HG02678 (cell line): ENCODE measurements at regions not wholly inside any gene's neighbourhood (a gene's known extent, or its start where the extent isn't known, plus 50 kb on each side); places are given as distances from the start of the nearest gene placed in this dataset.

ENCODE experiments used
- ATAC-seq: cut with Tn5 transposase; IDR thresholded peaks from one replicate; pipeline ENCODE4 v1.9.1; 2021; ENCODE audit warnings: mild to moderate bottlenecking, moderate library complexity; ENCODE audit not compliant: unreplicated experiment

DNA sequence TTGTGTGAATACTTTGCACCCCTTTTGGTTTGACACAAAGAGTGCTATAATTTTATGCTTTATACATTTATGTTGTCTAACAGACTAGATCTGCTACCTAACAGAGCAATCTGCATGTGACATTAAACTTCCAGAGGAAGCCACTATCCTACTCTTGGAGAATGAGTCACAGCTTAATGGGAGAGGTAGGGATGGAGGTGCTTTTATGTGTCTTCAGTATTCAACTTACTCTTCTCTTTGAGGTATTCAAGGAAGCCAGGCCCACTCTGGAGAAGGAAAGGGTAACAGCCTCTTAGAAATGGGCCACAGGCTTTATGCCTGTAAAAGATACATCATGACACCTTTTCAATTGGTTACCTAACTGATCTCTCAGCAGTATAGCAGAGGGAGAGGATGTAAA lies 85.8 kb upstream of the NEUROD1 start:
- ATAC-seq, result no peak

DNA sequence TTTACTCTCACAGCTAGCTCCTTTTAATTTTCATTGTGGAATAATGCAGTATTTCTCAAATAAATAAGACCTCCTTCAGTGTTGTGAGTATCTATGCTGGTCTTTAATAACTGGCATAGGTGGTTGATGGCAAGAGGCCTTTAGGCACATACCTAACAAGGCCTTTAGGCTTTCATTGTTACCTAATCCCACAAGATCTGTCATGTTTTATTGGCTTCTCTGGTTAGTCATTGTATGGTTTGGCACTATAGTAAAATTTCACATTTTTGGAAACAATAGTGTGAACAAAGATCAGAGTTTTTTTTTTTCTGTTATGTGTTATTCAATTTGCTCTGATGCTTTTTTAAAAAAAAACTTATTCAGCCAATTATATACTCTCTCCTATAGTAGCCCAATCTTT lies 89.8 kb upstream of the NEUROD1 start:
- ATAC-seq, result no peak

DNA sequence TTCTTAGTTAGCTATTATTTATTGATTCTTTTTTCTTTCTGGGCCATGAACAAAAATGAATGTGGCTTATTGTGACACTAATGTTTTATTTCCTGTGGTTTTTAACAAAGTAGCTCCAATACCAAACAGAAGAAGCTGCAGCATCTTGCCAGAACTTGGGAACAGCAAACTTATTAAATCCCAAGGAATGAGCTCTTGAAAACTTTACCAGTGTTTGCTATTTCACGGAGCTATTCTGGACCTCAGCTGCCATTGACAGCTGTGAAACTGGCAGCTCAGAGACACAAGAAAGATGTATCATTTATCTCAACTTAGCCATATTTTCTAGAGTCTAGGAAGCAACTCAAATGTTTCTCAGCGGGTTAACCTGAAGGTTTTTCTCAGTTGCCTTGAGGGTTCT lies 91.0 kb upstream of the NEUROD1 start:
- ATAC-seq, result no peak

DNA sequence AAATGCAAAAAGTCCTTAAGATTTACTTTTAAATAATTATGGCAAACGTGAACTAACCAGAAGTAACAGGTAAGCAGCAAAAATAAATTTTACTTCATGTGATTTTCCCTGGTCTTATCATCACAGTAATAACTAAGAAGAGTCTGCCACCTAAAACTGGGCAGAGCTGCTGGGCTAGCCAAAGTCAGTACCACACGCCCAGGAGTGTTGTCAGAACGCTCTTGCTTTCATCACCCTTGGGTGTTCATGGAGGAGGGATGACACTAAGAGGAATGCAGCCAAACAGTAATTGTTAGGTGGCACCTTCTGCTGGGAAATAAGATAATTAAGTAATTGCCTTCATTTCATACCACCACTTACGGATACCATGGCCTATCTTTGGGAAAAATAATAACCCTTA lies 92.0 kb upstream of the NEUROD1 start:
- no peak for ATAC-seq

DNA sequence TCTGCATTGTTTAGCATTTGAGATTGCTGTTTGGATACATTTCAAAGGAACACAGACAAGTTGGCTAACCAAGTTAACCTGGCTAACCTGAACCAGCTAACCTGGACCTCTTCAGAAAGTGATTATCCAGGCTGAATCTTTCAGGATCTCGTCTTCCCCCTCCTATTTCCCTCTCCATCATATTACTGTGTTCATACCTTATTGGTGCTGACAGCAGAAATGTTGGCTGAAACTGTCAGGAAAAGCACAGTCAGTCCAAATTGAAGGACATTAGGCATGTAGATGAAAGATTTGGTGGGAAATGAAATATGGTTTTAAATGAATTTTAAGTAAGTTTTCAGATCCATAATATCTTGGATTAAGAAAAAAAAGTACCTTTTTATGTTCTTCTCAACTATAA lies 92.5 kb upstream of the NEUROD1 start:
- ATAC-seq, result no peak

DNA sequence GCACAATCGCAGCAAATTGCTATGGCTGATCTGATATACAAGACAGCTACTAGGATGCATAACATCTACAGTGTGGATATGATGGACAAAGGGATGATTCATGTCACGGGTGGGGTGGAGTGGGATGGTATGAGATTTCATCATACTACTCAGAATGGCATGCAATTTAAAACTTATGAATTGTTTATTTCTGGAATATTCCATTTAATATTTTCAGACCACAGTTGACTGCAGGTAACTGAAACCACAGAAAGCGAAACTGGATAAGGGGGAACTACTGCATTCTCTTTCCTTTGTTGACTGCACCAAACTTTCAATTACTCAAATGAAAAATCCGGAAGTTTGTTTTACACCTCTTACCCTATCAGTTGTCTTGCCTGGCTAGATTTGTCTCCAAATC lies 94.4 kb upstream of the NEUROD1 start:
- peak; percentile 64 for ATAC-seq

DNA sequence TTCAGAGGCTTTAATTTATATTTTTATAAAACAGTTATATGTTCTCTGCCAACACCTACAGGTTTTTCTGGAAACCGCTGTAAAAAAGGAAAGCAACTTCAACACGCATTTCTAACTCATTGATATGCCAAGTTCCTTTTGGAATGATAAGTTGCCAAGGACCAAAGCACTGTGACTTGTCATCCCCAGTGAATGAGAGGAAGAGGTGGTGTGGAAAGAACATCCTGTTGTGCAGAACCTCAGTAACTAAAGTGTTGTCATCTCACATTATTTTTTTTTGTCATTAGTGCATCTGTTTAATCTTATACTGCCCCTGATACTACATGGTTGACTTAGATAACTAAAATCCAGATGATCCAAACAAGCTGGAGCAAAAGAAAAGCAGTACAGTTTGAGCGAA lies 96.0 kb upstream of the NEUROD1 start:
- no peak for ATAC-seq

DNA sequence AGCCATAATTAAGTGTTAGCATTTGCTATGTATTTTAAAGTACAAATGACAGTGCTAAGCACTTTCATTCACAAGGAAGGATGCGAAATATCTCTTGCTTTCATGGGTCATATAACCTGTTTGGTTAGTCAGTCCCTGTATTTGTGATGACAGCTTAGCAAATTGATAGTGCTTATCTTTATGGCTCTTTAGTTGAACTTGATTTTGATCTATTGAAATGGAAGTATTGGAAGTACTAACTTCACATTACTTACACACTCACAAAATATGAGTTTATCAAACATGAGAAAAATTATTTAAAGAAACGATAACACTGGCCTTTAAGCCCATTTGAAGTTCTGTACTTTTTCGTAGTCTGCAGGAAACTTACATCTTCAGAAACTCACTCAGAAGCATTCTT lies 97.4 kb upstream of the NEUROD1 start:
- no peak for ATAC-seq

DNA sequence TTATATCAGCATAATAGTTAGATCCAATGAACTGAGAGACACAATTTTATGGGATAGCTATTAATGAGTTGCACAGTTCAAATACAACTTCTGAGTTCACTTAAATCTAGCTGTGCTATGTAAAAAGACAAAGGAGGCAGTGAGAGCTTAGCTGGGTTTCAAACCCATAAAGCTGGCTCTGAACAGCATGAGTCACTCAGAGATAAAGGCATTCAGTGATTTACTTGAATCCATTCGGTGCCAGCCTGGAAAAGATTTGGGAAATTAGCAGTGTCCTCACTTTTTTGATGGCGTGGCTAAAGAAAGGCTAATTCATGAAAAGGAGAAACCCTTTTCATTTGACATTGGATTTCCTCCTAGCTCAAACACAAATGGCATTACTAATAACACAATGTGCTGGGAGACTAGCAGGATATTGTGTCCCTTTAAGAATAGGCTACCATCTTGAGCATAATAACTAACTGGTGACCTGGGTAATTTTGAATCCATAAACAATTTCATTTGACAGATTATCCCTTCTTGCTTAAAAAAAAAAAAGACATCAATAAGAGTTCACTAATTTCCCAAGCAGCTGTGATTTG lies 98.4 kb upstream of the NEUROD1 start:
- ATAC-seq, result no peak

DNA sequence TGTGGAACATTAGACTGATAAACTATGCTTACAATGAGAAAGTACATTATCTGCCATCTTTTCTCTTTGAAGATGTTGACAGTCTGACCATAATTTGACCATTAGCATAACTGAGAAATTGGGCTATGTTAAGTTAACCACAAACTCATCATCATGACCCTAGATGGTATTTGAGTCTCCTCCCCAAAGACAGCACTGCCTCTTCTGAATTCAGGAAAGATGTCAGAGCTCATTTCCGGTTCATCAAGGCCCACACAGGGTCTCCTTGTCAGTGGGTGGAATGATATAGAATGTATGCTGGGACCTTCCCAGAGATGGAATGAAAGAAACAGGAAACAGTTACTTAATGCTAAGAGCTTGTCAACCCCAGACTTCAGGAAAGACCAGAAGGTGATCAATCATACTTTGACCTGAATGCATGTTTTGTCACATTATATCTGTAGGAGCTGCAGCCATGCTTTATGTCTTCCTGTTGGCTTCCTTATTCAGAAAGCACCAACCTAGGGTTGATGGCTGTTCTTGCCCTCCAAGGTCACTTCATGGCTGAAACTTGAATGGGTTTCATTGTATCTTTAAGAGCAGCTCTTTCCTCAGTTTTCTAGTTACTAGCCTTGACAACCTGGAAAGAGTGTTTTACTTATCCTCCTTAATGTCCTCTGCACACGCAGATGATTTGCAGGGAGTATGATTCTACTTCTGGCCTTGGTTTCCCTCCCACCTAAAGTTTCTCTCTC lies 99.1 kb upstream of the NEUROD1 start:
- ATAC-seq, result peak; percentile 35

DNA sequence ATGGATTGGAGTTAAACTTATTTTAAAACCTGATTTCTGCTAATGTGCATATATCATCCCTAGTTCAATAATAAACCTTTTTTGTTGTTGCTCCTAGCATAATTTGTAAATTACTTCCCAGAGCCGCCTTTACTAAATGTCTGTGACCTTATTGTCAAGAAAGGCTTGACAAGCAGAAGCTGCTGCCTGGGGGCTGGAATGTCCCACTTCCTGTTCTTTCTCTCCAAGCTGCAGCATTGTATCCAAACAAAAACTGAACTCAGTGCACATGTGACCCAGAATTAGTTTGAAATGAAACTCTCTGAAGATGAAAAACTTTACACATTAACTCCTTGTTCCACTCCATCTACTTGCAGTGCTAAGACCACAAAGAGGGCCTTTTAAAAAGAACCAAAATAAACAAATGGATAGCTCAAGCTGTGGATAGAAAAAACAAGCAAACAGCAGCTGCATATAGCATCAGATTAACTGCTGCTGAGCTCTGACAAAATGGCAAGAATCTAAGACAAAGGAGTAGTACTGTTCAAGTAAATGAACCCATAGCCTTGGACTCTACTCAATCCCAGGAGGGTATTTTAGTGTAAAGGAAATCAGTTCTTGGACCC lies 99.8 kb upstream of the NEUROD1 start:
- peak; percentile 73 for ATAC-seq

DNA sequence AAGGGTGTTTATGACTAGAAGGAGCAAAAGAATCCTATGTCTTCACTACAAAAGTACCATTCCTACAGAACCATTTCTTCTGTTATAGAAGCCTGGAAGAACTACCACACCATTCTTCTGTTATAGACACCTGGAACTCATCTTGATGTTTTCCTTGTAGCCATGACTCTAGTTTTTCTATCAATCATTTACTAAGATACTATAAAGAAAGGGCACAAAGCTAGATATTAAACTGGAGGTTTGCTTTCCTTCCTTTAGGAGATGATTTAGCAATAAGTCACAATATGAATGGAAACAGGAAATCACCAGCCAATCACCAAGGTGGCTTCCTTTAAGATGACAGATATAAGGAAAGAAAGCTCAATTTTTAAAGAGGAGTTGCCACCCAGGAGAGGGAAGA lies 100.3 kb upstream of the NEUROD1 start:
- peak; percentile 19 for ATAC-seq

DNA sequence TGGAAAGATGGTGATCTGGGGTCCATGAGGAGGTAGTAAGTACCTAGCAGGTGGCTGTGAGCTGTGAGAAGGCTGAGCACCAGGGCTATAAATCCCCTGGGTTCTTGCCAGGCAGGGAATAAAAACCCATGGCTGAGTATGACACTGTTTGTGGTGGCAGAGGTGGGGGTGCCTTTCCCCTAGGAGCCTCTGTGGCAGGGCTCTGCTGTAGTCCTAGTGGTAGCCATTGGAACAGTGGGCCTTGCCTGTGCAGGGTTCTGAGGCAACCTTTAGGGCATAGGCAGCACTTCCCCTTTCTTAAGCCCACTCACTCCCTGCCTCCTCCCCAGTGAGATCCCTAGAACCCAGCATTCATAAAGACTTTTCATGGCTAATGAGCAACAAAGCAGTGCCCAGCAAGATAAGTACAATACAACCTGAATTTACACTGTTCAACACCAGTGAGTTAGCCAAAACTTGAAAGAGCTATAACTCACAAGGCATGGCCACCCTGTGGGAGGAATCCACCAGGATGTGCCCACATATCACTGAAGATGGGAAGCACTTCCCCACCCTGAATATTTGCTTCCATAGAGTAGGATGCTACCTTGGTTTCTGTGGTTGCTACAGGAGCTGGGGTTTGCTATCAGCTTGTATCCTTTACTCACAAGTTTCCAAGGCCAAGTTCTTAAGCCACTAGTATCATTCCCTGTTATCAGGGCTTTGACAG lies 100.9 kb upstream of the NEUROD1 start:
- ATAC-seq, result peak; percentile 45

DNA sequence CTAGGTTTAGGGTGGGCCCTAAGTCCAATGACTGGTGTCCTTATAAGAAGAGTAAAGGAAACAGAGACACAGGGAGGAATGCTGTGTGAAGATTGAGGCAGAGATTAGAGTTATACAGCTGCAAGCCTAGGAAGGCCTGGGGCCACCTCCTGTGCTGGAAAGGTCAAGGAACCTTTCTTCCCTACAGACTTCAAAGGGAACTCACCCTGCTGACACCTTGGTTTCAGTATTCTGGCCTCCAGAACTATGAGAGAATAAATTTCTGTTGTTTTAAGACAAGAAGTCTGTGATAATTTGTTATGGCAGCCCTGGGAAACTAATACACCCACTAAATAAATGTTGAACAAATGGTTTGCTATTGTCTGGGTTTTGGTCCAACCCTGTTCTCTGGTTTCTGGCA lies 102.3 kb upstream of the NEUROD1 start:
- no peak for ATAC-seq

DNA sequence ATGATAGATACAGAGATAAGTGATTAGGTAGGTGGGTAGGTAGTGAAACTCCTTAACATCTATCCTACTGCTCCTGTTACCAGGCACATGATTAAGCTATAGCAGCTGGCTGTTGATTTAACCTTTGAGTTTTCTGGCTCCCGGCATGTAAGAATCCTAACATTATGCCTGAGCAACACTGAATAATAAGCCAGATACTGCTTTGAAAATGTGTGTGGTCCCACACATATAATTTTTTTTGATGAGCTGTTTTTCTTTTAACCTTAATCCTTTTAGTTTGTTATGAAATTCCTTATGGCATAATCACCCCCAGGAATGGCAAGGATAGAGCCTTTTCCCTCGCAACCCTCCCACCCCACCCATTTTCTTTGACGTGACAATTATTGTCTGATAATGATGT lies 104.2 kb upstream of the NEUROD1 start:
- ATAC-seq, result no peak

DNA sequence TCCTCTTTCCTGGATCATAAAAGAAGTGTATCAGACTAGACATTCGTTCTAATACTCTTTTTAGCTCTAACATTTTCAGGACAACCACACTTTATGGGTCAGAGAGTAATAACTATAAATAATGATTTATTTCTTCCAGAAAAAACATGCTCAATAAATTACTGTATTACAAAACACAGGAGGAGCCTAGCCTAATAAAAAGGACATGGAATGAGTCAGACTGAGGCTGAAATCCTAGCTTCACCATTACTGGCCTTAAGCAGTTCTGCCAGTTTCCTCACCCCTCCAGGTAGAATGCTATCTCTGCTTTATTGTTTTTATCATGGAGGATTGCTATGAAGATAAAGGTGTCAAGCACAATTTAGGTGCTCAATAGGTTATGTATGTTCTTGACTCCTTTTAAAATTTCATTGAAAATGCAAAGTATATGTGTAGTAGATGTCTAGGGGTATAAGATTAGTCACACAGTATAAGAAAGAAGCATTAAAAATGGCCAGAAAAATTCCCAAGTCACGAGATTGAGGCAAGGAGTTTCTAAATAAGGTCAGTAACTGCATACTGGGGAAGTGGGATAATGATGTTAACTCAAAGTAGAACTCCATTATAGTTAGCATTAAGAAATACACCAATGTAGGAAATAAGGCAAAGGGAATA lies 105.5 kb upstream of the NEUROD1 start:
- ATAC-seq, result no peak

DNA sequence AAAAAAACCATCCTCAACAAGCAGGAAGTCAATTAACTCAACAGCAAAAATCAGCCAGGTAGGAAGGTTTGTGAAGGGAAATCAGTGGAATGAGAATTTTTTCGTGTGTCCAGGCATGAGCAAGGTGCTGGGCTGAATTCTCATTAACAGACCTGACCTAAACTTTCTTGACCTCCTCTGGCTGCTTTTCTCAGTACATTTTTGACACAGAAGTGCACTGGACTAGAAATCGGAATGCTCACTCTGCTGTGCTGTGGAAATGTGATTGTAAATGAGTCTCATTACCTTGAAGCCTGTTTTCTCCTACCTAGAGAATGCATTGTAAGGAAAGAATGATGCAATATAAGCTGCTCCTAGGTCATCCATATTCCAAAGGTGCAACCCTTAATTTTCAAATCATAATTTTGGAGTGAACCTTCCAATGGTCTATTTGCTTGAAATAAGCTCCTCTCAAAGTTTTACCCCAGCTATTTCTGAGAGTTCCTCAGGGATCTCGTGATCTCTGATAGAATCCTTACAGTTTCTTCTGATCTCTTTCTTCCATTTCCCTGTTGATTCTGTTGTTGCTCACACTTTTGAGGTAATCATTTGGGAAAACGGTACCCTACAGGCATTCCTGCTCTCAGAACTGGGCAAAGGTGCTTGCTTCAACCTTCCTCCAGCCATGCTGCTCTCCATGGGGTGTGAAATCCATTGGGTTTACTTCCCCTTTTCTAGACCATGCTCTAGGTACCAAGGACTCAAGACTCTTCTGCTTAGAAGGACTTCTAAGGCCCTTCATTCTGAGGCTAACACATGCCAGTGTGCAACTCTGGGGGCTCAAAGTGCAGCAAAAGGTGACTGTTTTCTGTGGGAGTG lies 104.9 kb upstream of the ITPRID2 start:
- no peak for ATAC-seq

DNA sequence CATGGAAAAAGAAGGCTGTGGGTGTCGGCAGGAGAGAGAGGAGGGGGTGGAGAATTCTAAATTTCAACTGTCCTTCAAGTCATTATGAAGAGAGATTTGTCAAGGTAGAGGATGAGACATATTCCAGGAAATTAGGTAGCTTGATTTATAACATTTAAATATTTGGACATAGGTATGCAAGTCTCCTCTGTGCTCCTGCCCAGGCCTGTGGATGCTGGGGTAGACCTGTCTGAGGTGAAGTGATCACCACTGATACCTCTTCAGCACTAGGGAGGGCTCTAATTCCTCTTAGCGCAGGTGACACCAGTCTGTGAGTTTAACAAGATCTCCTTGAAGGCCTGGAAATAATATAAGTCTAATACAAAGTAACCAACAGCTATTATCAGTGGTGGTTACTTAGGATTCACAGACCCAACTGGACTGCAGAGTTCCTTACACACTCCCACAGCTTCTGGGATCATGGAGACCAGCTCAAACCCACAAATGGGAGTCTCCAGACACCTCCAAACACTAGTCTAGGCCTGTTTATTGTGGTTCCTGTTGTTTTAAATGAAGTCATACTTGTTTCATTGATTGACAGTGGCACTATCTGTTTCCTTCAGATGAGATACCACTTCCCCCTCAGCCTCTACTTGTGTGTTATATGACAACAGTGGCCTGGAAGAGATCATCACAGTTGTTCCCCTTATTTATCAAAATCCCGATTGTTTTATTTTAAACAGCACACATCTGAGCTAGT lies 104.1 kb upstream of the ITPRID2 start:
- no peak for ATAC-seq

DNA sequence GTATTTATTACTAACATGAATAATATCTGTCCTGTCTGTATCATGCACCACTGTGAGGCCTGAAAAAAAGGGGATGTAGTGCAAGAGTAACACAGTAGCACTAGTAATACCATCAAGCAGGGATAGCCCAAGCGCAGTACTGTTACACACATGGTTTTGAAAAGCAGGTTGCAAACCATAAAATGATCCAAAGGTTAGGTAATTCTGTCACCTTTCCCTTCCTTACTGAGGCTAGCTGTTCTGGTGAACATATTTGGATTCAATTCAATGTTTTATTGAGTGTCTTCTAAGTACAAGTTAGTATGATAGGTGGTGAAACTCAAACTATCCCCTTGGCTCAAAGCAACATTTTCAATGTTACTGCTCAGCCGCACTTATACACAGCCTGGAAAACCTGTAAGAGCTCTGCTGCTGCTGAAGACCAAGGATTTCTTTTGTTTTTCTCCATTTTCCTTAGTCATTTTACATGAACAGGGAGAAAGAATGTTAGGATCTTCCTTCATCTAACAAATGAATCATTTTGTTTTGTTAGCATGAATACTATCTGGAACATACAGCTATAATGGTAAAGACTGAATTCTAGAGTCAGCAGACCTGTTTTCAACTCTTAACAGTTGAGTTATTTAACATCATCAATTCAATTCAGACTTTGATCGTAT lies 102.5 kb upstream of the ITPRID2 start:
- ATAC-seq, result no peak
